HG03439 (cell line): ENCODE measurements at regions not wholly inside any gene's neighbourhood (a gene's known extent, or its start where the extent isn't known, plus 50 kb on each side); places are given as distances from the start of the nearest gene placed in this dataset.

Source experiments
- ATAC-seq: cut with Tn5 transposase; IDR thresholded peaks from one replicate; pipeline ENCODE4 v1.9.1; 2021; ENCODE audit warnings: mild to moderate bottlenecking, moderate library complexity; ENCODE audit not compliant: unreplicated experiment

GRCh38 chr1:4033713-4034112 is 133.6 kb upstream of the C1orf174 start:
- no peak for ATAC-seq

DNA sequence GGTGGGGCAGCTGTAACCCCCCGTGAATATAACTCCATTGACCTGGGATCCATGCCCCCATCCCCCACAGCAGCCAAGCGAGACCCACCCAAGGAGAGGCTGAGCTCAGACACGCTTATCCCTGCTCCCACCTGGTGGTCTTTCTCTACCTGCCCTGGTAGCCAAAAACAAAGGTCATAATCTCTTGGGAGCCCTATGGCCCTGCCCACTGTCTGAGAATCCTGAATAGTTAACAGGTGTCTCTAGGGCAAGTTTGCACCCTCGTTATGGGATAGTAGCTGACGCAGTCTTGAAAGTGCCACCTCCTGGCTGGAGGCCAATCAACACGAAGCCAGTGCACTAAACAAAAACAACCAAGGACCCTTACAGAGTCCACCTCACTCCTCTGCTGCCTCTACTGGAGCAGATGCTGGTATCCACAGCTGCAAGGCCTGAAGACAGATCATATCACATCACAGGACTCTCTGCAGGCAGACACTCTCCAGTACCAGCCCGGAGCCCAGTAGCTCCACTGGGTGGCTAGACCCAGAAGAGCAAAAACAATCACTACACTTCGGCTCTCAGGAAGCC is 134.3 kb upstream of the C1orf174 start:
- no peak for ATAC-seq

- ATAC-seq, result no peak
These were observed 144.9 kb upstream of the C1orf174 start for GRCh38 chr1:4044967-4045366.

DNA sequence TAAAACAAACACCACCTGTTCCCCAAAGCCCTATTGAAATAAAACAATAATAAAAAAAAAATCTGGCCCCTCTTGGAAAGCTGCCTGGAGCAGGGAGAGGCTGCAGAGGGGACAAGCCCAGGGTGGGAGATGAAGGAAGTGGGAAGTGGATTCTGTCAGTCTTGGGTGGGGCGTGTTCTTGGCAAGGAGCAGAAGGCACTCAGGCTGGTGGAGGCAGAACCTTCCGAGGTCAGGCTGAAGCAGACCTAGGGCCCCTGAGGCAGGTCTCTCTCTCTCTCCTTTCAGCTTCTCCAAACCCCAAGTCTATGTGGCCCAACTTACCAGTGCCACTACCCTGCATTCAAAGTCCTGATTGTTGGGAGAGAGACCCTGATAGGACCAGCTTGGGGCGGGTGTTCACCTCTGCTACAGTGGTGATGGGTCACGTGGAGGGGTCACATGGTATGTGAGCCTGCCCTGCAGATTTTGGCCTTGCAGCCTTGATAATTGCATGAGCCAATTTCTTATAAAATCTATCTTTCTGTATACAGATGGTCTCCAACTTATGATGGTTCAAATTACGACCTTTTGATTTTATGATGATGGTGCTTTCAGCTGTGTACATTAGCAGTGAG is 145.4 kb upstream of the C1orf174 start:
- no peak for ATAC-seq

DNA sequence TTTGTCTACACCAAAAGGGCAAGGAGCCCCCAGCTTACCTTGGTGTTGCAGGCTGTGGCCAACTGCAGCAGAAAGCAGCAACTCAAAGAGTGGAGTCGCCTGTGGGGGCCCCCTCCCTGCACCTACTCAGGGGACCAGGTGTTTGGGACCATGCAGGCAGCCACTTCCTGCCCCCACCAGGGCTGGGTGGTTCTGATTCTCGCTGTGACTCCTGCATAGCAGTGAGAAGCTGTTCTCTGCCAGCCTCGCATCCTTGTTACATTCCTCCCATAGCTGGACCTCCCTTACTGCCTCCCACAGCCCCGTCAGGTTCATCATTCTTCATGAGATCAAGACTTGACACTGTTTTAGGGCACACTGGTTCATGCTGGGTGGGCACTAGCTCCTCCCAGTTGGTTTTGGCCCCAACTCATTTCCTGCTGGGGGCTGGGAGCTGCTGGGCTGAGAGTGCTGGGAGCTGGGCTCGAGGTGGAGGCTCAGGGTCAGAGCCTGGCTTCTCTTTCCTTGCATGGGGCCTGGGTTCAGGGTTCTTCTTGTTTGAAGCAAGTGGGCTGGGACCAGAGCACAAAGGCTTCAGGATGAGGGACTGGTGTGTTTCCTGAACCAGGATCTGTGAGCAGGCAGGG is 146.9 kb upstream of the C1orf174 start:
- ATAC-seq, result no peak

DNA sequence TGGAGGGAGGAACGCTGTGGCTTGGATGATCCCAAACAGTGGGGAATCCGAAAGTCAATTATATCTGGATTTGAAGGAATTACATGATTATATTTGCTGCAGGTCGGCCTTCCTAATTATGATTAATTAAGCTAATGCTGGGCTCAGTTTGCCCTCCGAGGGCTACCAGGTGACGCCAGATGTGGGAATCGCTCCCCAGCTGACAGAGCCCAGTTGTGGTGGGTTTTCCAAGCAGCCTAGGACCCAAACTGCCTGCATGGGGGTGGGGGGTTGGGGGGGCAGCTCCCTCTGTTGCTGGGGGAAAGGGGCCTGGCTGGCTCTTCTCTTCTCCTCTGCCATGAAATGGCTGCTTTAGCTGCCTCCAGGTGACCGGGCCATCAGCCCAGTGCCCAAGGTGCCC is 147.6 kb upstream of the C1orf174 start:
- ATAC-seq, result no peak

DNA sequence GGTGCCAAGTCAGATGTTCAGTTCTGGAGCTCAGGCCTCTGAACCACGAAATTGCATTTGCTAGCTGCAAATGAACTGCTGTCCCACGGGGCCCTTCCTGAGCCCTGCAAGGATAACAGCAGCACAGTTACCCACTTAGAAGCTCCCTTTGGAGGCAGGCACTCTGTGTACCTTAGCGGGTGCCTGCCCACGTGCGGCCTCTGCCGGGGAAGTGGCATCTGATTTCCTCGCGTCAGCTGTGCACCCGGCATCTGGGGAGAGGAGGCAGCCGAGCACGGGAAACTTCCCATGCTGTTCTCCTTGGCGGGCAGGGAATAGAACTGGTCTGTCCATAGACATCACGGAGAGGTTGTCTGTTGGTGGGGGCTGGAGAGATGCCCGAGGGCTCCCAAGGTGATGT is 148.0 kb upstream of the C1orf174 start:
- no peak for ATAC-seq

DNA sequence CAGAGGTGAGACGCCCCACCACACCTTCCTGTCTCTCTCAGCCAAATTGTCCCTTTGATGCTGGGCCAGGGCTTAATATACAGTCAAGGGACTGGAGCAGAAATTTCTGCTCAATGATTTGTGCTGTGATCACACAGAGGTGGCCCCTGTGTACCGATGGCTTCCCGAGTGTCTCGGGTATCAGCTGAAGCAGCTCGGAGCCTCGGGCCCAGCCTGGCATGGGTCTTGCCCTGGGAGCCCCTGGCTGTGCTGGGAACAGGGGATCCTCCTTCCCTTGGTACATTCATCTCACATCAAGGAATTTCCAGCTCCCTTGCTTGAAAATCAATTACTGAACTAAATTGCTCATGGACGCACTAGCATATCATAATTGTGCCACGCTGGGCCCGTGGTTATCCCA is 148.8 kb upstream of the C1orf174 start:
- no peak for ATAC-seq

DNA sequence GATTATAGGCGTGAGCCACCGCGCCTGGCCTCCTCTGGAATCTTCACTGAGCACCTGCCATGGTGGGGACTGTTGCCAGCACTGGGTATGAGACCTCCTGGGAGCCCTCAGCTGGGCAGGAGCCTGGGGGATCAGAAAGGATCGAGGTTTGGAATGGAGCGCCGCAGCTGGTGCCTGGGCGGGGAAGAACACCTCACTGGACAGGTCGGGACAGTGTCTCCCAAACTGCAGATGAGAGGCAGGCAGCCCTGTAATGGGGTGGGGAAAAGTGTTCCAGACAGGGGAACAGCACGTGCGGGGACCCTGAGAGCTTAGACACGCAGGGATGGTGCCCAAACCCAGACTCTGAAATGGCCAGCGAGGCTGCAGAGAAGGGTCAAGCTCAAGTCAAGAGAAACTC is 150.9 kb upstream of the C1orf174 start:
- no peak for ATAC-seq

- ATAC-seq, result no peak
These were observed 152.6 kb upstream of the C1orf174 start for GRCh38 chr1:4052657-4053056.

GRCh38 chr1:4053160-4053748 is 153.2 kb upstream of the C1orf174 start:
- no peak for ATAC-seq

DNA sequence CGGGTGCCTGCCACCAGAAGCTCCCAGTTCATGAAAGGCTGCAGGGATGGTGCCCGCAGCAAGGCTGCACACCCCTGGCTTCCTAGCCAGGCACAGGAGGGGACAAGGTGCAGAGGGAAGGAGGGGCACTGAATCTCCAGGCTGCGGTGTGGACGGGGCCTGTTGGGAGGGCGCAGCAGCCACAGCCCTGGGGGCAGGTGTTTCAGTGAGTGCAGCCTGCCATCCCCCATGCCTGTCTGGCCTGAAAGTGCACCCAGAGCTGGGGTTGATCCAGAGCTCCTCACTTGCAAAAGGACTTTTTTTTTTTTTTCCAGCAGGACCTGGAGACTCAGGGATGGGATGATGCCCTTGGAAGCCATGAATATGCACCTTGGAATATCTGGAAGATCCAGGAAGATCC is 153.7 kb upstream of the C1orf174 start:
- ATAC-seq, result no peak

DNA sequence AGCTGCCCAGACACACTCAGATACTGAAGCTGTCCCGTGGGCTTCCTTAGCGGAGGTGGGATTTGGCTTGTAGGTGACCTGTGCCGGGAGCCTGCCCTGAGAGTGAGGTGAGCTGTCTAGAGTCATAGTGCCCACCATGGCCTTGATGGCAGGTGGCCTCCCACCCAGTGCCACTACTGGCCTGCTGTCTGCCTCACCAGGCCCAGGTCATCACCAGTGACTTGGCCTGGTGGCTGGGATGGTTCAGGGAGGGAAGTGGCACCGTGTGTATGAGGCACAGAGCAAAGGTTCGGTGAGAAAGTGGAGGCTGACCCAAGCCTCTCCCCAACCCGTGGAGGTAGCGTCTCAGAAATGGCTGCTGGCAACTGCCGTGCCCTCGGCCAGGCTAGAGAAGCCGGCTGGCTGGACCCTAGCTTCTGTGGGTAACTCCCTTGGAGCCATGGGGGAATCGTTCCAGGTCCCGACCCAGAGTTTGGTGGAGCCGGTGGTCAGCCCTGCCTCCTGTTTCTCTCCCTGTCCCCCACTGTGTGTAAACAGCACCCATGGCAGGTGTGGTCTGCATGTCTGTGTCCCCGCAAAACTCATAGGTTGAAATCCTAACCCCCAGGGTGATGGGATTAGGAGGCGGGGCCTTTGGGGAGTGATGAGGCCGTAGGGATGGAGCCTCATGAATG is 155.4 kb upstream of the C1orf174 start:
- no peak for ATAC-seq

- ATAC-seq, result no peak
These were observed 156.3 kb upstream of the C1orf174 start for GRCh38 chr1:4056422-4056821.

DNA sequence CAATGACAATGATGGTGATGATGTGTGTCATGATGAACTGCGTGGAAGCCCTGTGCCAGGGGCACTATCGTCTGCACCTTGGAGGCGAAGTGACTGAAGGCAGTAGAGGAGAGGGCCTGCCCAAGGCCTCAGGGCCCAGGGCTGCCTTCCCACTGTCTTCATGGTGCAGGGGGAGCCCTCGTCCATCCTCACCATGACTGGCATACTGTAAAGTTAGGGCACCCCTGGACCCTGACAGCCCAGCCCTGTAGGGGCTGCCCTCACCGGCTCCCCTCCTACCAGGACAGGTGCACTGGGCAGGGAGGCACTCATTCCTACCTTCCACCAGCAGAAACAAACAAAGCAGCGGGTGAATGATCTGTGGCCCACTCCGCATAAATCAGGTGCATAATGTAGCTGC is 156.9 kb upstream of the C1orf174 start:
- no peak for ATAC-seq

GRCh38 chr1:4057603-4058002 is 157.5 kb upstream of the C1orf174 start:
- no peak for ATAC-seq

GRCh38 chr1:4058122-4058521 is 158.1 kb upstream of the C1orf174 start:
- ATAC-seq, result no peak

- no peak for ATAC-seq
These were observed 158.6 kb upstream of the C1orf174 start for GRCh38 chr1:4058706-4059105.

DNA sequence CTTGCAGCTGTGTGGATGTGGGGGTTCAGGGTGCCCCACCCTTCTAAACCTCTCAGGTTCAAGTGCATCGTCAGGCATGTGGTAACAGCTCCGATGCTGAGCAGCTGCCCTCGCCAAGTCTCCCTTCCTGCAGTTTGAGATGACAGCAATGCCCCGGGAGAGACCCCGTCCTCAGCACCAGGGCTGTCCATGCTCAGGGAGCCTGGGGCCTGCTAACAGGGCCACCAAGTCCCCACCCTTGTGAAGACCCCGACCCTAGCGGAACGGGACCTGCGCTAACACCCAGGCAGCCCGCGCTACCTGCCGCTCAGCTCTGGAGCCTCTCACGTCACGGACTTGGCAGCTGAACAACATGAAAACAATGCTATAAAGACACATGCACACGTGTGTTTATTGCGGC is 159.2 kb upstream of the C1orf174 start:
- no peak for ATAC-seq

GRCh38 chr1:4060850-4061249 is 160.8 kb upstream of the C1orf174 start:
- ATAC-seq, result no peak

DNA sequence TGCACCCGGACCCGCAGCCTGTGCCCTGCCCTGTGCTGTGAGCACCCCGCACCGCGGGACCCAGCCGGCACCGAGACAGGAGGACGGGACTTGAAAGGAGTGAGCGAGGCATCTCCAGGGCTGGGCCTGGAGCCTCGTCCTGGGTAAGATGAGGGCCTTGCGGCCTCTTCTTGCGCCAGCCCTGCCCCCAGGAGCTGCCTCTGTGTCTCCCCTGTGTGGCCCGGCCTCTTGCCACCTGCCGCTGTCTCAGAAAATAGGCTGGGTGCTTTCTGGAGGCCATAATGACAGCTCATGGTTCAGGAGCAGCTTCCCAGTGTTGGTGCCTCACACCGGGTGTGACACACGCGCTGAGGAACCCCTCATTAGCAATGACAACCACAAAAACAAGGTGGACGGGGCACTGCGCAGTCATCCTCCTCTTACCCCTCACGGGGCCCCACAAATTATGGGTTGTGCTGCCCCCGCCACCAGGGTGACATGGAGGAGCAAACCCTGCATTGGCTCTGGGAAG is 161.5 kb upstream of the C1orf174 start:
- no peak for ATAC-seq

DNA sequence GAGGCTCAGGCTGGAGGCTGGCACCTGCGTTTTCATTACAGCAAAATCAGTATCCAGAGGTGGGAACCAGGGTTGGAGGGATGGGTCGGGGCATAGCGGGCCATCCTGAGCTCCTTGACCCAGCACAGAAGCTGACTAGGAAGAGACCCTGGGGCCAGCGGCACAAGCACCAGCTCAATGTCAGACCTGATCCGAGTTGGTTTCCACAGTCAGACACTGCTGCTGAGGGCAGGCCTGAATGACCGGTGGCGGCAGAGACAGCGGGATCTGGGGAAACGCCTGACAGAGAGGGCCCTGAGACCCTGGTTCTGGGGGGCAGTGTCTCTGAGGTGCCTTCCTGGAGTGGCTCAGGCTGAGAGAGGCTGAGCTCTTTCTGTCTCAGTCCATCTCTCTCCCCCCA is 162.0 kb upstream of the C1orf174 start:
- no peak for ATAC-seq
